ENCODE measurements at regions not wholly inside any gene's neighbourhood (a gene's known extent, or its start where the extent isn't known, plus 50 kb on each side); places are given as distances from the start of the nearest gene placed in this dataset.

DNA sequence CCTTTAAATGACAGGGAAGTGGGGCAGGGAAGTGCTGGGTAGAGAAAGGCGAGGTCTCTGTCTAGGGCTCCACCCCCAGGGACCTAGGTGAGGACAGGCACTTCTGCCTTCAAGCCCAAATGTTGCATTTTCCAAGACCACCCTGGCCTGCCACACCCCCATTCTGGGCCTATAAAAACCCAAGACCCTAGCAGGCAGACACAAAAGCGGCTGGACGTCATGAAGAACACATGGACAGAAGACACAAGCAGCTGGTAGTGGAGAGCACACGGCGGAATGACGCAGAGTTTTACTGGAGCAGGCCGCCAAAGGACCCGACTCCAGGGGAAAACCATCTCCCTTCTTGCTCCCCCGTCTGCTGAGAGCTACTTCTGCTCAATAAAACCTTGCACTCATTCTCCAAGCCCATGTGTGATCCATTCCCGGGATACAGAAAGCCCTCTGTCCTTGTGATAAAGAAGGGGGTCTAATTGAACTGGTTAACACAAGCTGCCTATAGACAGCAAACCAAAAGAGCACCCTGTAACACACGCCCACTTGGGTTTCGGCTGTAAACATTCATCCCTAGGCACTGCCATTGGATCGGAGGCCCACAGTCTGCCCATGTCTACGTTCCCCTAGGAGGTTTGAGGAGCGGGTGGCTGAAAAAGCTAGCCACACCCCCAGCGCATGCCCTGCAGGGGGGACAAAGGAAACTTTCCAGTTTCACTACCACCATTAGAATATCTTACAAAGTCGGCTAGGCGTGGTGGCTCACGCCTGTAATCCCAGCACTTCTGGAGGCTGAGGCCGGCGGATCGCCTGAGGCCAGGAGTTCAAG is 622.2 kb upstream of the SALL1 start:
- Histone ChIP-seq H3K9ac (replicated peaks; ENCODE audit: extremely low read depth, insufficient read depth, low read length) (no peak overlapping the region), H3K27me3 (ENCODE audit: control insufficient read depth in 2 of 2, insufficient read depth in 2 of 2, low read length in 2 of 2) (no peaks in the 10 kb centered on the region), H3K4me1 (ENCODE audit: control insufficient read depth, extremely low read depth, insufficient read depth, low read length) (no peaks in the 10 kb centered on the region), H3K36me3 (ENCODE audit: control insufficient read depth in 2 of 2, extremely low read depth in 1 of 2, insufficient read depth in 2 of 2, low read length in 2 of 2) (no peaks in the 10 kb centered on the region), H3K4me3 (replicated peaks in 1 of 3; ENCODE audit: insufficient read depth in 1 of 3, low read depth in 1 of 3, low read length in 3 of 3) (no peak overlapping the region), H3K79me2 (ENCODE audit: control insufficient read depth, insufficient read depth, low read length) (no peaks in the 10 kb centered on the region), H4K20me1 (replicated peaks; ENCODE audit: control insufficient read depth, extremely low read depth, insufficient read depth, low read length) (no peaks in the 10 kb centered on the region), H3K4me2 (ENCODE audit: insufficient read depth, low read length) (no peak overlapping the region), H3K9me3 (replicated peaks; ENCODE audit: control insufficient read depth, insufficient read depth, low read length) (no peaks in the 10 kb centered on the region), H3K9me1 (replicated peaks; ENCODE audit: control insufficient read depth, extremely low read depth, insufficient read depth, low read length) (no peaks in the 10 kb centered on the region), H3K27ac (ENCODE audit: insufficient read depth, low read depth, low read length) (no peak overlapping the region), H2AFZ (ENCODE audit: low read depth, low read length) (no peak overlapping the region)
- BruUV-seq (replicated peaks) = no TSS peak
- FAIRE-seq = no peak
- TF ChIP-seq POLR2A (IDR thresholded peaks at IDR 0.05; ENCODE audit: low read depth, low read length) = no peak
- no peak for TF ChIP-seq MAX (IDR thresholded peaks at IDR 0.05; ENCODE audit: insufficient read depth, insufficient read length)
- TF ChIP-seq JUN (IDR thresholded peaks at IDR 0.05; ENCODE audit: borderline replicate concordance, insufficient read depth, insufficient read length, low read depth) = no peak
- no peak for TF ChIP-seq EZH2 (IDR thresholded peaks at IDR 0.05; ENCODE audit: borderline replicate concordance, low read depth, low read length, severe bottlenecking)
- no peak for TF ChIP-seq GATA2 (IDR thresholded peaks at IDR 0.05; ENCODE audit: insufficient read depth, insufficient read length, low read depth, low read length)
- dilution Hi-C loops (cut with MboI; ENCODE audit: extremely low pct_ligation_motif_present, low sequenced_read_pairs) (no loop called here), intact Hi-C loops (cut with micrococcal nuclease) (no loop called here)
- no peak for DNase-seq (ENCODE audit: low read depth, low spot score)
- ChIA-PET CTCF (no interaction called here), POLR2A (no interaction called here)

DNA sequence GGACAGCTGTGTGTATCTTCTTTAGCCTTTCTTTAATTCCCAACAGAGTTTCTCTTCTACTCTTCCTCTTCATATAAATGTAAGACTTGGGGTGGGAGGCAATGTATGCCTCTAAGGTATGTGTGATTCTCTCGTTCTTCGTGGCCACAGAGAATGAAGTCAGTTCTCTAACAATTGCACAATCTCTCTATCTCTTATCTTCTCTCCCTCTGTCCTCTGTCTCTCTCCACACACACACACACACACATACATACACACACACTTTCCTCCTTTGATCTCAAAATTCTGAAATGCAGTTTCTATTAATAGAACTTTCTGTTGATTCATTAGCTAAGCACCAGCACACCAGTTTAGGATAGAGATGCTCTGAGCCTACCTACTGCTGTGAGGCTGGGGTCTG is 615.7 kb upstream of the SALL1 start:
- FAIRE-seq (no peak), DNase-seq (ENCODE audit: low read depth, low spot score) (no peak)
- H3K9me3 ChIP-seq (replicated peaks; ENCODE audit: control insufficient read depth, insufficient read depth, low read length) = no peaks in the 10 kb centered on the region
- H2AFZ ChIP-seq (ENCODE audit: low read depth, low read length) = no peak overlapping the region
- CTCF ChIA-PET = no interaction called here
- H3K9ac ChIP-seq (replicated peaks; ENCODE audit: extremely low read depth, insufficient read depth, low read length) = no peak overlapping the region
- TF ChIP-seq MAX (IDR thresholded peaks at IDR 0.05; ENCODE audit: insufficient read depth, insufficient read length) (no peak), GATA2 (IDR thresholded peaks at IDR 0.05; ENCODE audit: insufficient read depth, insufficient read length, low read depth, low read length) (no peak), EZH2 (IDR thresholded peaks at IDR 0.05; ENCODE audit: borderline replicate concordance, low read depth, low read length, severe bottlenecking) (no peak)
- no peak overlapping the region for H3K27ac ChIP-seq (ENCODE audit: insufficient read depth, low read depth, low read length)
- POLR2A ChIA-PET = no interaction called here
- no peaks in the 10 kb centered on the region for H3K79me2 ChIP-seq (ENCODE audit: control insufficient read depth, insufficient read depth, low read length)
- H3K36me3 ChIP-seq (ENCODE audit: control insufficient read depth in 2 of 2, extremely low read depth in 1 of 2, insufficient read depth in 2 of 2, low read length in 2 of 2) = no peaks in the 10 kb centered on the region
- H4K20me1 ChIP-seq (replicated peaks; ENCODE audit: control insufficient read depth, extremely low read depth, insufficient read depth, low read length) = no peaks in the 10 kb centered on the region
- no peaks in the 10 kb centered on the region for H3K9me1 ChIP-seq (replicated peaks; ENCODE audit: control insufficient read depth, extremely low read depth, insufficient read depth, low read length)
- intact Hi-C loops (cut with micrococcal nuclease) (no loop called here), dilution Hi-C loops (cut with MboI; ENCODE audit: extremely low pct_ligation_motif_present, low sequenced_read_pairs) (no loop called here)
- no peak overlapping the region for H3K4me2 ChIP-seq (ENCODE audit: insufficient read depth, low read length)
- H3K27me3 ChIP-seq (ENCODE audit: control insufficient read depth in 2 of 2, insufficient read depth in 2 of 2, low read length in 2 of 2) = no peaks in the 10 kb centered on the region
- BruUV-seq (replicated peaks) = no TSS peak
- H3K4me3 ChIP-seq (replicated peaks in 1 of 3; ENCODE audit: insufficient read depth in 1 of 3, low read depth in 1 of 3, low read length in 3 of 3) = no peak overlapping the region
- no peaks in the 10 kb centered on the region for H3K4me1 ChIP-seq (ENCODE audit: control insufficient read depth, extremely low read depth, insufficient read depth, low read length)

Data from endothelial cell of umbilical vein (primary cell).